Activated CD4-positive, alpha-beta T cell treated with anti-CD3 and anti-CD28 coated beads, Interleukin-10, Interleukin-2, amounts not matched to agents 100 ng/mL and 50 ng/mL, durations not matched to agents 16 hours and 8 hours (primary cell): ENCODE measurements at regions not wholly inside any gene's neighbourhood (a gene's known extent, or its start where the extent isn't known, plus 50 kb on each side); places are given as distances from the start of the nearest gene placed in this dataset.
"Not testable (repeated sequence)": the region's sequence is repeated elsewhere in the genome, so short reads cannot be mapped to it uniquely, and the experiment has no call there.

Source experiments
- DNase-seq: peaks from one replicate; pipeline ENCODE4 v3.0.0-alpha.2; 2020

DNA sequence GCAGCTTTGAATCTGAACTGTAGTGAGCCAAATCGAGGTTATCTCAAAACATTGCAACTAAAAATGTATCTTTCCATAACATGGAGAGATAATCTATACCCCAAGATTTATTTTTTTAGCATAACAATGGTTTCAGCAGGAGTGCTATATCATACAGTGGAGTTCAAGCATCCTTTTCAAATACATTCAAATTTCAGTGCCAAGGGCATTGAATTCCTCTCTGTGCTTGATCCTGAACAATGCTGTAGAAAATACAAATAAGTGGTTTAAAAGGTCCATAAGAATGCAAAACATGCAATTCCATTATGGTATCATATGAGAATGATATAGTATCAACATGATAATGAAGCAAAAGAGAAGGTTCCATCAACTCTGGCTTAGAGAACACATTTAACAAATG is 201.7 kb downstream of the TXNL1 start:
- DNase-seq: no peak

DNA sequence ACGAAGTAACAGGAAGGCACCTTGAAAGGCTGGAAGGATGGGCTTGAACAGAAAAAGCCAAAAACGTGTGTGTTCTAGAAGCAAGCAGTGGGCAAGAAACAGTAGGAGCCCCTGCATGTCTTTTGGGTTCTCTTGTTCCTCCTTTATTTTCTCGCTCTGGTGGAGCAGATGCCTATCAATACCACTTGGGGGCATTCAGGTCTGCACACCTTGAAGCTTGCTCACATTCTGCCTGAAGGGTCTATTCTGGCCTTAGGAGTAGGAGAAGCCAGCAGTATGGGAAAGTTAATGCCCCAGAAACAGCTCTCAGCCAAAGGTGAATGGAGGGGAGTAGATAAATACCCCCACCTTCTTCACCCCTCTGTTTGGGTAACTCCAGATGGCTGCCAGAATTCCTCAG is 204.5 kb downstream of the TXNL1 start:
- DNase-seq: no peak

DNA sequence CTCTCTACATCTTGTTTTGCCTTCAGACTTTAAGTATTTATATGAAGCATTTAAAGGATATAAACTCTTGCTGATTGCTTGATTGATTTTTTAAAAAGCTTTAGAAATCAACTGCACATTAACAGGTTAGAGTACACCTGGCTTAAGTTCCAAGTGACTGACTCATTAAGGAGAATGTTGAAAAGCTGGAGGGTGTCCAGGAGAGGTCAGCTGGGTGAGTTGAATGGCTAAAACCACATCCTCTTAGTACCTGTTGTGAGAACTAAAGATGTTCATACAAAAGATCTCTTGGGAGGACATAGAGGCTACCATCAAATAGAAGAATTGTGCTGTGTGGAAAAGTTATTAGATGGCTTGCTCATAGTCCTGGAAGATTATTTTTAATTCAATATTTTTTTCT is 206.8 kb downstream of the TXNL1 start:
- no peak for DNase-seq

DNA sequence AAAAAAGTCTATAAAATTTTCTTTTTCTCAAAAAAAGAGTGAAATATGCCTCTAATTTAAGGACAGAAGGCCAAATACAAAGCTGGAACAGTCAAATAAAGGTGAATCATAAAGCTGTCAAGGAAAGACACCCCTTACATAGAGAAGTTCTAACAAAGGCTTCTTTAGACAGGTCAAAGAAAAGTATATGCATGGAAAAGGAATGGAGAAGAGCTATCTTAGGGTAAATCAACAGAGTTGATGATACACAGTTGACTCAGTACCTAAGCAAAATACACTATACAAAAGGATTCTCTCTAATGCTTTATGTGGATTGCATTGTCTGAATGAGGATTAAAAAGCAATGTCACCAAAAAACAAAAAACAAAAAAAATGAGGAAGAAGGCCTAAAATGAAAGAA is 214.8 kb downstream of the TXNL1 start:
- DNase-seq: no peak

DNA sequence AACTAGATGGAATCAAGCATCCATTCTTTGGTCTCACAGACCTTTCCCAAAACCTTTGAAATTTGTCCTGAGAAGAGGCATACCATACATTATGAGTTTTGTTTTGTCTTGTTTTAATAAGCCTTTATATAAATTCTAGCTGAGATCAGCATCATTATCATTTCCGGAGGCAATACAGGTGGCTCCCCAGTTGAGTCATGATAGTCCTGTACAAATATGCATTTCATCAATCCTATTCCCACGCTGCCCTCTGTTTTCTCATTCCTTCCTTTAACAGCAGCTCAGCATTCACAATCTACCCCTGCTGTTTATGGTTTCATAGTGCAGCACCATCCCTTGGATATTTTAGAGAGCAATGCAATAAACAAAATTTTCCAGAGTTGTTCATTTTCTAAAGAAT is 216.7 kb downstream of the TXNL1 start:
- no peak for DNase-seq

DNA sequence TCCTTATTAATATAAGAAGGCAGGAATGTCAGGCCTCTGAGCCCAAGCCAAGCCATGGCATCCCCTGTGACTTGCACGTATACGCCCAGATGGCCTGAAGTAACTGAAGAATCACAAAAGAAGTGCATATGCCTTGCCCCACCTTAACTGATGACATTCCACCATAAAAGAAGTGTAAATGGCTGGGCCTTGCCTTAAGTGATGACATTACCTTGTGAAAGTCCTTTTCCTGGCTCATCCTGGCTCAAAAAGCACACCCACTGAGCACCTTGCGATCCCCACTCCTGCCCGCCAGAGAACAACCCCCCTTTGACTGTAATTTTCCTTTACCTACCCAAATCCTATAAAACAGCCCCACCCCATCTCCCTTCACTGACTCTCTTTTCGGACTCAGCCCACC is 217.5 kb downstream of the TXNL1 start:
- DNase-seq: not testable (repeated sequence)

DNA sequence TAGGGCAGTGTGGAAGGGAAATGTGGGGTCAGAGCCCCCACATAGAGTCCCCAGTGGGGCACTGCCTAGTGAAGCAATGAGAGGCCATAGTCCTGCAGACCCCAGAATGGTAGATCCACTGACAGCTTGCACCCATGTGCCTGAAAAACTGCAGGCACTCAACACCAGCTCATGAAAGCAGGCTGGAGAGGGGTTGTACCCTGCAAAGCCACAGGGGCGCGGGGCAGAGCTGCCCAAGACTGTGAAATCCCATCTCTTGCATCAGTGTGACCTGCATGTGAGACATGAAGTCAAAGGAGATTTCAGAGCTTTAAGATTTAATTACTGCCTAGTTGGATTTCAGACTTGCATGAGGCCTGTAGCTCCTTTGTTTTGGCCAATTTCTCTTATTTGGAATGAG is 224.0 kb downstream of the TXNL1 start:
- no peak for DNase-seq

DNA sequence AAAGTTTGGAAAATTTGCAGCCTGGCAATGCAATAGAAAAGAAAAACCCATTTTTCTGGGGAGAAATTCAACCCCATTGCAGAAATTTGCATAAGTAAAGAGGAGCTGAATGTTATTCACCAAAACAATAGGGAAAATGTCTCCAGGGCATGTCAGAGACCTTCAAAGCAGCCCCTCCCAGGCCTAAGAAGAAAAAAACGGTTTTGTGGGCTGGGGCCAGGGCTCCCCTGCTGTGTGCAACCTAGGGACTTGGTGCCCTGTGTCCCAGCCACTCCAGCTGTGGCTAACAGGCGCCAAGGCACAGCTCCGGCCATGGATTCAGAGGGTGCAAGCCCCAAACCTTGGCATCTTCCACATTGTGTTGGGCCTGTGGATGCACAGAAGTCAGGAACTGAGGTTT is 224.5 kb downstream of the TXNL1 start:
- DNase-seq: no peak

DNA sequence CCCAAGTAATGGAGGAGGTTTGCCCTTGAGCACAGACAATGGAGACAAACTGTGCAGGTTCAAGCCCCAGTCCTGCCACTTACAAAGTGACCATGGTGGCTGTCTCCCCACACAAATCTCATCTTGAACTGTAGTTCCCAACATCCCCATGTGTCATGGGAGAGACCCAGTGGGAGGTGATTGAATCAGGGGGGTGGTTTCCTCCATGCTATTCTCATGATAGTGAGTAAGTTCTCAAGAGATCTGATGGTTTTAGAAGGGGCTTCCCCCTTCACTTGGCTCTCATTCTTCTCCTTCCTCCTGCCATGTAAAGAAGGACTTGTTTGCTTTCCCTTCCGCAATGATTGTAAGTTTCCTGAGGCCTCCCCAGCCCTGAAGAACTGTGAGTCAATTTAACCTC is 225.4 kb downstream of the TXNL1 start:
- no peak for DNase-seq

DNA sequence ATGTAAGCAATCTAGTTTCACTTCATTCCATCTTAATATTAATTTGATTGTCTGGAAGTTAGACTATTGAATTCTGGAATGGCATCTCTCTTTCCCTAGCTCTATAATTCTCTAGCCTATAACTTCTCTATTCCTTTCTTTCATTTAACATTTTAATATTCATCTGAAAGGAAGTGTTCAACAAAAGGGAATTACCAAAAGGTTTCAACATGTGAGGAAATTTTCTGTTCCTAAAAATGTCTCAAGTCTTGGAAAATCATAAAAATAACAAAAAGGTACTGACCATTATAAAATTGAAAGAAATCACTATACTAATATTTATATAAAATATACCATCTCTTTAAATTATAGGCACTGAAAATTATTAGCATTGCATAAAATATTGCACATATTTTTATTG is 228.7 kb downstream of the TXNL1 start:
- no peak for DNase-seq

DNA sequence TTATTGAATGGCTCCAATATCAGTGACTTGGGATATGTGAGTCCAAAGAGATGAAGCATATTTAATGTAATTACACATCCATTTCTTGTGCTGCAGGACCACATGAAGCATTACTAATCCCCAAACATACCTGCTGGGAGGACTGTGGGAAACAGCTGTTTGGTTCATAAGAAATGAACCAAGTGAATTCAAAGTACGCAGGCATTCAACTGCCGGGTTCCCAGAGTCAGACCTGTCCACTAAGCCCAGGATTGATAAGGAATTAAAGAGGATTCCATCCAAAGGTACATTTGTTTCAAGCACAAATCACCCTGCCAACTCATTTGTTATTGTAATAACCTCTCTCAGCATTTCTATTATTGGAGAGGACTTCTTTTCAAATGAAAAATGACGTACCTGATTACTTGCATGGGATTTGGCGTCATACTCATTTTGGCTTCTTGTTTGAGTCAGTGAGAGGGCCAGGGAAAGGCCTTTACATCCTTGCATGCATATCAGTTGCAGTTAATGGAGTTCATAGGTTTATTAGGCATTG is 230.7 kb downstream of the TXNL1 start:
- no peak for DNase-seq

DNA sequence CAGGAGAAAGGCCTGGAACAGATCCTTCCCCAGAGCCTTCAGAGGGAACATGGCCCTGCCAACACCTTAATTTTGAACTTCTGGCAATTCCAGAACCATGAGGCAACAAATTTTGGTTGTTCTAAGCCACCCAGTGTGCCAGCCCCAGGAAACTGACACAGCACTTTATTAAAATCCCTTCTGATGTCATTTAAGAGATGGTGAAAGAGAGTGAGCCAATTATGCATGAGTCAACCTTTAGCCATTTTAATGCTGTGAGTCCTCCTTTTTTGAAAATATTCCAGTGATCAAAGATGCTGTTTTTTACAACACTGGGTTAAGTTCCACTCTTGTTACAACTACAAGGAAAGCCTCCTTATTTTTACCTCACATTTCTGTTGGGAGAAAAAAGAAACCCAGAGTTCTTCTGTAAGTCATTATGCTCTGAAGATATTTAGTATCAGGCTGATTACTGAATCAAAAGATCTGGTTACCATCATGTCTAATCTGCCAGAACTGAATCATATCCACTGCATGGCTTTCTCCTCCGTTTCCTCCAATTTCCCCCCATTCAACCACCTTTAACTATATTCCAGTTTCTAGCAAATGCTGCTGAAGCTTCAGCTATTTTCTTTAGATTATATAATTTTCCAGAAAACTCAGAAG is 235.4 kb downstream of the TXNL1 start:
- DNase-seq: no peak

DNA sequence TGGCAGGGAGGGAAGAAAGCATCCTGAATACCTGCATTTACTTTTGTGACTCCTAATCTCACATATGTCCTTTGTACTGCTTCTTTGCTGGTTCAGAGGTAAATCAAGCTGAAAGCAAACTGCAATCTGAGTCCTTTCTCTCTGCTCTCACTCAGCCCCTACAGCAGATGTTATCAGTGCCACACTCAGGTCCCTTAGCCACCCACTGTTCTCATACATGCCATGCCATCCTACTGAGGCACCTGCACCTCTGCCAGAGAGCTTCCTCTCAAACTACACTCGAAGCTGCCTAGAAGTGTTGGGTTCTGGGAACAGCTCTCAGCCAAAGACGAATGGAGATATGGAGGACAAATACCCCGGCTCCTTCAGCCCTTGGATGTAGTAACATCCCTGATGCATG is 244.5 kb downstream of the TXNL1 start:
- no peak for DNase-seq

DNA sequence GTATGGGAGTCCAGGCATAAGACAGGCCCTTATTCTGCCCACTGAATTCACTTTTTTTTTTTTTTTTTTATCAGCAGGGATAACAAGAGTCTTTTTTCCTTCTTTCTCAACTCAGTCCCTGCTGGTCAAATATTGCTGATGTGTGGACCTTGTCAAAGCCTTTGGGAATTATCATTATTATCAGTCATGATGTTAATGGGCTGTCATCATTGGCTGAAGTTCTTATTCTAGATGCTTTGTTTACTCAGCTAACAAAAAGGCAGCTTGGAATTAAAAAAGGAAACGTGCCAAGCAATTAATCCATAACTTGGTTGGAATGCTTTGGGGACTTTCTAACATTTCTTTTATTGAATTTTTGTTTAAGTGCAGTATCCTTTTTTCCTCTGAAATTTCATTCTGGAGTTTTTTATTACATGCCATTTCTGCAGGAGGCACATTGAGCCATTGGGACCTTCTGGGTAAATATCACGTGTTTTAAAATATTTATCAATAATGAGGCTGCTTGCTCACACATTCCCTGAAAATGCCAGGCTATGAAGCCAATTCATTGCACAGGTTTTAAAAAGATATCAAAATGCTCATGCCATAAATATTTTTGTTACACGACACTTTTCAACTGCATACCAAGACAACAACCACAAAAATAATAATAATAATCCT is 246.3 kb downstream of the TXNL1 start:
- no peak for DNase-seq

DNA sequence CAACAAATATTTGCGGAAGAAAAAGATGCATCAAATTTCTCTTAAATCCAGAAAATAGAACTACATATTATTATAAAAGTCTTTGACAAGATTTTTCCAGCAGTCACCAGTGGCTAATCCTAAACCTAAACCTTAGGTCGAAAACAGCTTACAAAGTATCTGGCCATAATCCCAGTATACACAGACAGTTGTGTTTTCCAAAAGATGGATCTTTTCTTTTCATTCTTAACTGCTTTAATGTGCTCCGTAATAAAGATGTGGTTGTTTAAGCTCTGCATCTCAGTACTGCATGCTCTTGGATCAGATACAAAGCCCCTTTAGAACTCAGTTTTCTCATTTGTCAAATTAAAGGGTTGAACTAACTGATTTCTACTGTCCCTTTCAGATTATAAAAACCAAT is 247.8 kb downstream of the TXNL1 start:
- no peak for DNase-seq

DNA sequence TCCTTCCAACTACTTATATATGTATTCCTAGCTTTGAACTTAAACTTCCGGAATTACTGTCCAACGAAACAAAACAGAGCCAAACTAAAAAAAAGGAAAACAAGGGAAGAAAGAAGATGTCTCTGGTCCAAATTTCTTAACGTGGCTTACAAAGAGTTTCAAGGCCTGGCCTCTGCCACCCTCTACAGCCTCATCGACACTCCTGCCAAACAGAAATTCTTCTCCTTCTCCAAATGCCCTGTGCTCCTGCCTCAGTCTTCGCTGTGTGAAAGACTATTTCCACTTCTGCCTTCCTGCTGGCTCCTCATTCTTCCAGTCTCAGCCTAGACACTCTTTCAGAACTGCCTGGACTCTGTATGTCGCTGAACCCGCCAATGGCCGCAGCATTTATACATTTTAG is 249.2 kb downstream of the TXNL1 start:
- DNase-seq: no peak

DNA sequence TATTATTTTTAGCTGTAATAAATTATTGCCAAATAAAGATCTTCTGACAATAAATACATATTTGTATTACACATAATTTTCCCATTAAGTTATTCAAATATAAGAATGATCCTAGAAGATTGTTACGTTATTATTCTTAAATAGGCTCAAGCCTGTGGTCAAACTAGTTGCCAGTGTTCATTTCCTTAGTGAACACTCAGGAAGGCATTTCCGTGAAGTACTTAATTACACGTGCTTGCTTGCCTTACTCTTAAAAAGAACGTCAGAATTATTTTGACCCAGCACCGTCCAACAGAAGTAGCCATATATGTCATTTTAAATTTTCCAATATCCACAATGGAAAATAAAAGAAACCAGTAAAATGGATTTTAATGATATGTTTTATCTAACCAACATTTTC is 249.8 kb downstream of the TXNL1 start:
- no peak for DNase-seq

DNA sequence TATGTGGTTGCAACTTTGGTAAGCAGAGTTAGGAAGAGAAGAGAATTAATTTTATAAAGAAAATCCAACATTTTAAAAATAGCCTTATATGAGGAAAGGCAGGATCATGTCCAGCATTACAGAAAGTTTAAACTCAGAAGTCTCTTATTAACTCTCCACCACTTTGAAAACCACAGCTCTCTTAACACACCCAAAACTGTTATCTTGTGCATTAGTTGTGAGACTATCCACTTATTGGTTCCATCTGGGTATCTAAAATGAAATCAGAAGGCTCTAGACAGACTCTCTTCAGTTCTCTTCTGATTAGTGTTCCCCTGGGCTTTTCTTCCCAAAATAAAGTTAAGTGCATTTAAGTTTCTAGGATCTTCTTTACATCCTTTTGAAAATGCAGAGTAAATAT is 251.5 kb downstream of the TXNL1 start:
- DNase-seq: no peak

DNA sequence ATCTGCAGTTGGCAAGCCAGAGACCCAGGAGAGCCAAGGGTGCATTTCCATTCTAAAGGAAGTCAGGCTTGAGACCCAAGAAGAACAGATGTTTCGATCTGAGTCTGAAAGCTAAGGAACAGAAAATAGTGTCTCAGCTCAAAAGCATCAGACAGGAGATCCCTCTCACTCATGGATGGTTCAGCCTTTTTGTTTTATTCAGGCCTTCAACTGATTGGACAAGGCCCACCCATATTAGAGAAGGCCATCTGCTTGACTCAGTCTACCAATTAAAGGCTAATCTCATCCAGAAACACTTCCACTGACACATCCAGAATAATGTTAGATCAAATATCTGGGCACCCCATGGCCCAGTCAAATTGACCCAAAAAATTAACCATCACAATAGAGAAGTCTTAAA is 255.0 kb downstream of the TXNL1 start:
- DNase-seq: no peak

DNA sequence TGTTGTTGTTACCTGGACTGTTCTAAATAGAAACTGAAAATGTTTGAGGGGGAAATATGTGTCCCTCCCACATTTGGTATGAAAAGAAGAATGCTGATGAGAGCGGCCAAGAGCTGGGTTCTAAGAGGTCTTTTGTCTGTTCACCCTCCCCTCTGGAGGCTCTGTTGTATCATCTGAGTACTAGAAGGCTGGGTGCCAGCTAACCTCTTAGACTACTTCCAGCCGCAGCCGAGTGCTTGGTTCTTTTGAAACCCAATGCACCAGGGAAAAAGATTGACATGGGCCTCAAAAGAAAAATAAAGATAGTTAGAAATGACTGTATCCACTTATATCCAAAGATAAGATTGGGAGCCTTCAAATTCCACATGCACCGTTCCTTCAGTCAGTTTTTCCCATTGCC is 255.9 kb downstream of the TXNL1 start:
- DNase-seq: no peak

DNA sequence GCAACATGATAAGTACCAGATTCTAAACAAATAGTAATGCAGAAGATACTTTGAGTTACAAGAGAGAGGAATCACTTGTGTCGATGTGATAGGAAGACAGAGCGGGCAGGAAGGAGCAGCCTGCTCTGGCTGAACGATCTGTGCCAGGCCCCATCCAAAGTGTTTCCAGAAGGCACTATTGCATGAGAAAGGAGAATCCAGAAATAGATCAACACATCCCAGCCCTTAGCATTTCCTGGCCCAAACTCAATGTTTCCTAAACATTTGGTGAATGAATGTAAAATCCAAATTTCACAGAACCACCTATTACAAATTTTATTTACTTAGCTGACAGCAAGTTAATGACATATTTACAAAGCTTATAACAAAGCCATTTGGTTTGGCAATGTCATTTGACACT is 257.2 kb downstream of the TXNL1 start:
- no peak for DNase-seq

DNA sequence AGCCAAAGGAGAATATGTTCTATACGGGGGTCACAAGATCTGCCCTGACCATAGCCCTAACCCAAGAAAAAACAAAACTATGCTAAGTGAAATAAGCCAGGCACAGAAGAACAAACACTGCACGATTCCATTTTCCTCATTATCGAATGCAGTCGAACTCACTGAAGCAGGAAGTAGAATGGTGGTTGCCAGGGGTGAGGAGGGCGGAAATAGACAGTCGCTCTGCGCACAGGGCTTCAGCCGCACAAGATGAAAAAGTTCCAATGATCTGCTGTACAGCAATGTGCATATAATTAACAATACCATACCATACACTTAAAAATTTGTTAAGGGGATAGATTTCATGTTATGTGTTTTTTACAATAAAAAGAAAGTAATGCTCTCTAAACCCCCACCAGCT is 257.7 kb downstream of the TXNL1 start:
- no peak for DNase-seq

DNA sequence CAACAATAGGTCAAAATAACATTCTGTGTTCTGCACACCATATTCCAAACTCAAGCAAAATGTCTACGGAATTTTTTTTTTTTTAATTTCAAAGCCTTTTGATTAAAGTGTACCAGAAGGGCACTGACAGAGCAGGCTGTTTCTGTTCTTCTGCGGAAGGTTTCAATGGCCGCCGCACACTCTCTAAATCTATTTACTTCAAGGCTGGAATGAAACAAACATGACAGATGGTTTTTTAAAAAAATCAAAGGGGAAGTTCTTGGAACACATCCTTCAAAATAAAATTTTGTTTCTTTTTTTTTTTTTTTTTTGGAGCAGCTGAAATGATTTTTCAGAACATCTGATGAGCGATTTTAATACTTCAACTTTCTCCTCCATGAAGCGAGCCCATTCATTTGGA is 259.1 kb downstream of the TXNL1 start:
- no peak for DNase-seq

DNA sequence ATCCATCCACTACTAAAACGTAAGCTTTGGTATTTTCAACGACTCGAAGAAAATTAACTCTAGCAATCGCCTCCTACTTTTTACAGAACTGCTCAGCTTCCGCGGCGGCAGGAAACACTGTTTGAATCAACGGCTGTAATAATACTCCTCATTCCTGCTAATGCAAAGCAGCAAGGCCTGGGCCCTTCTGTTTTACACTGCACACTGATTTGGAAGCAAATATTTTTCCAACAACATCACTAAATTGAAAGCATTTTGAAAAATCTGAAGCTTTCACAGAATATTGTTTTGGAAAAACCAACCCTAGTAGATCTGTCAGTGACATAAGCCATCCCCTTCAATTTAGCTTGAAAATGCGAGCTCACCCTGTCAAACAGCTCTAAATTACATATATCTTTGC is 261.2 kb downstream of the TXNL1 start:
- DNase-seq: no peak

DNA sequence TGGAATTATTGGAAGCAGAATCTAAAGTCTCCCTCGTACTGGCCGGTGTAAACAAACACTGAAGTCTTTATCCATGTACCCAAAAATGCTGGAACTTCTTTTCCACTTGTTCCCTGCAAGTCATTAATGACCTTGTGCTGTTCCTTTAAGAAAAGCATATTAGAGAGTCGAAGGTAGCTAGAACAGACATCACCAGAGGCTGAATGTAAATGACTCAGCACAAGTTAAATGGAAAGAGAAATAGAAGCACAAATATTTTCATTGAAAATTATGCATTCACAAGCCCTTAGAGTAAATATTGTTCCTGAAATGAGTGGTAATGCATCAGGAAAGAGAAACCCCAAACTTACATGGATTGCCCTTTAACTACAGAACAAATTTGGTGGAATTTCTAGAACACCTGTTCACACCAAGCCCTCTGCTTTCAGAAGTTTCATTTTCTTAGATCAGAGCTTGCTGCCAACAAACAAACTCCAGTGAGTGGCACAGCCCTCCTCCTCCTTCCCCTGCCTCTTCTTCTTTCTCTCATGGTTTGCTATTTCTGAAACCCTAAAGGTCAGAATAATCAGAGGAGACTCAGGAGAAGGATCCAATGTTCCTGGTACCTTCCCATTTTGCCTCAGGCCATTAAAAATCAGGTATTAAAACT is 264.3 kb downstream of the TXNL1 start:
- no peak for DNase-seq
